ENCODE measurements at regions not wholly inside any gene's neighbourhood (a gene's known extent, or its start where the extent isn't known, plus 50 kb on each side); places are given as distances from the start of the nearest gene placed in this dataset.

DNA sequence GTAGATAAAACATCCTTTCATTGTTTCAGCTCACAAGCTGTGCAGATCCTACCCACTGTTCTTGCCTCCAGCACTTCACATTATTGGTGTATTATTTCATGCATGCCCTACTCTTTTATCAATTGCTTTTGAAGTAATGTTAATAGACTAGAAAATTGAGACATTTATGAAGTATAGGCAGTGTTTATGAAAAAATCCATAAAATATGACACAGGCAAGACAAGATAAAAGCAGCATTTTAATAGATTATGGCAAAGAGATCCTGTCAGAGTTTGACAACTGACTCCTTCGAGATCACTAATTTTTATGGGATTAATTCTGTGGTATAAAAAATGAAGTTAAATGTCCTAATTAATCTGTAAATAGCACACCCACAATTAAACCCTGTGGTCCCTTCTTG, 217.2 kb upstream of the NANOGP8 start:
- TF ChIP-seq POLR2A (IDR thresholded peaks at IDR 0.05) (no peak), POLR2AphosphoS5 (IDR thresholded peaks at IDR 0.05) (no peak)
- TF ChIP-seq, protein P1, sequence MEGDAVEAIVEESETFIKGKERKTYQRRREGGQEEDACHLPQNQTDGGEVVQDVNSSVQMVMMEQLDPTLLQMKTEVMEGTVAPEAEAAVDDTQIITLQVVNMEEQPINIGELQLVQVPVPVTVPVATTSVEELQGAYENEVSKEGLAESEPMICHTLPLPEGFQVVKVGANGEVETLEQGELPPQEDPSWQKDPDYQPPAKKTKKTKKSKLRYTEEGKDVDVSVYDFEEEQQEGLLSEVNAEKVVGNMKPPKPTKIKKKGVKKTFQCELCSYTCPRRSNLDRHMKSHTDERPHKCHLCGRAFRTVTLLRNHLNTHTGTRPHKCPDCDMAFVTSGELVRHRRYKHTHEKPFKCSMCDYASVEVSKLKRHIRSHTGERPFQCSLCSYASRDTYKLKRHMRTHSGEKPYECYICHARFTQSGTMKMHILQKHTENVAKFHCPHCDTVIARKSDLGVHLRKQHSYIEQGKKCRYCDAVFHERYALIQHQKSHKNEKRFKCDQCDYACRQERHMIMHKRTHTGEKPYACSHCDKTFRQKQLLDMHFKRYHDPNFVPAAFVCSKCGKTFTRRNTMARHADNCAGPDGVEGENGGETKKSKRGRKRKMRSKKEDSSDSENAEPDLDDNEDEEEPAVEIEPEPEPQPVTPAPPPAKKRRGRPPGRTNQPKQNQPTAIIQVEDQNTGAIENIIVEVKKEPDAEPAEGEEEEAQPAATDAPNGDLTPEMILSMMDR (IDR thresholded peaks at IDR 0.05): no peak

Data from prostate gland (tissue), 2 donors.